ENCODE measurements at regions not wholly inside any gene's neighbourhood (a gene's known extent, or its start where the extent isn't known, plus 50 kb on each side); places are given as distances from the start of the nearest gene placed in this dataset.
A peak's percentile ranks its signal among the peaks of the same experiment; 100 is the strongest.

DNA sequence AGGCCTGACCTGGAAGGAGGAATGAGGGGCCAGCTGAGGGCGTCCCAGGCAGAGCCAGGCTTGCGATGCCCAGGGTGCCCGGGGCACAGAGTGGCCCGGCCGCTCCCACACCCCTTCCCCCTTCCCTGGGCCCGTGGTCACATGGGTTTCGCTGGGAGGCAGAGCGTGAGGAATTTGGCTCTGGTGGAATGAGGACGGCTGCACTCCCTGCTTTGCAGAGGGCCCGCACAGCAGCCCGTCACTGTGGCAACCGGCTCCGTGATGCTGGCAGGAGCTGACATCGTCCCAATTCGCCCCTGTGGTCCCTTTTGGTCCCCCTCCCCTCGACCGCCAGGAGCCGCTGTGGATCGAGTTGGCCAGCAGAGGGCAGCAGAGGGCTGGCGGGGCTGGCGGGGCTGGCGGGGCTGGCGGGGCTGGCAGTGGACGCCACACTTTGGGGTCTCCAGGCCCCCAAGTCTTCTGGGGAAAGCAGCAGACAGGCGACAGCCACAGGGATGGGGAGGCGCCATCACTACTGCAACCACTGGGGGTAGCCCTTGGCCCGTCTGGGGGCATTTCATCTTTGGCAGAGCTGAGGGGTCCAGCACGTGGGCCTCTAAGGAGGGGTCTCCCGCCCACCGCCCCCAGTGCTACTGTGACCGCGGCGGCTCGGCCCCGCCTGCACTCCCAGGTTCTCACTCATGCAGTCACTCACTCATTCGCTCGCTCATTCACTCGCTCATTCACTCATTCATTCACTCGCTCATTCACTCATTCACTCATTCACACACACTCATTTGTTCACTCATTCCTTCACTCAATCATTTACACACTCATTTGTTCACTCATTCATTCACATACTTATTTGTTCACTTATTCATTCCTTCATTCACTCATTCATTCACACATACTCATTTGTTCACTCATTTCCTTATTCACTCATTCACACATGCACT is 49.7 kb upstream of the BHLHE23 start:
- H3K4me3 ChIP-seq: no peak overlapping the region
- no peaks in the 10 kb centered on the region for H3K36me3 ChIP-seq (ENCODE audit: control insufficient read depth, insufficient read depth, low read length)
- no peaks in the 10 kb centered on the region for H3K79me2 ChIP-seq (ENCODE audit: control insufficient read depth, insufficient read depth, low read length)
- peaks cover 5 to 67% of the 10 kb centered on the region in 2 experiments for H3K27me3 ChIP-seq (ENCODE audit: control insufficient read depth in 2 of 2, insufficient read depth in 2 of 2, low read length in 2 of 2)
- no peak overlapping the region for H3K9ac ChIP-seq (ENCODE audit: insufficient read depth in 1 of 2, low read depth in 2 of 2, low read length in 2 of 2)
- peaks cover 0 to 35% of the 10 kb centered on the region in 2 experiments; a peak in 3 of 5 replicates for H3K4me1 ChIP-seq (replicated peaks in 1 of 2; ENCODE audit: control insufficient read depth in 2 of 2, insufficient read depth in 2 of 2, low read length in 2 of 2)
- peaks cover 4% of the 10 kb centered on the region for H3K9me1 ChIP-seq (ENCODE audit: control insufficient read depth, insufficient read depth, low read length)
- 9% methylated on average over 26 of the region's 39 CpGs for WGBS (ENCODE audit: insufficient coverage, low coverage, missing lambda C conversion rate)
- peaks cover 5% of the 10 kb centered on the region for H3K9me3 ChIP-seq (replicated peaks; ENCODE audit: control insufficient read depth, insufficient read depth, low read depth, low read length)
- peak; percentile 32 to 79 (median 75) for DNase-seq (ENCODE audit: extremely low read depth in 1 of 4, low spot score in 3 of 4)
- peaks cover 13% of the 10 kb centered on the region for H4K20me1 ChIP-seq (replicated peaks; ENCODE audit: control insufficient read depth, insufficient read depth, low read length)
- no peak for FAIRE-seq
- ATAC-seq: peak; percentile 87
- CTCF ChIA-PET (ENCODE audit: low intra/inter-chr PET ratio): interaction anchor here (0.8 to 1.0 kb wide), 2 partner anchors 117 to 194 kb away, joined by 3 to 4 read pairs; no protein-coding TSS in a partner anchor
- intact Hi-C loops (cut with micrococcal nuclease): loop anchor here (5.0 kb wide), 1 partner anchor 116 kb away; no protein-coding TSS in a partner anchor
- in situ Hi-C loops (cut with MboI): no loop called here
- no peak overlapping the region for H3K4me2 ChIP-seq (ENCODE audit: insufficient read depth, low read length)
- H3K27ac ChIP-seq (ENCODE audit: extremely low read depth, low read depth, low read length): no peak overlapping the region
- POLR2A ChIA-PET: no interaction called here
- no TSS peak for BruUV-seq (replicated peaks)
- no peak overlapping the region for H2AFZ ChIP-seq (ENCODE audit: low read depth, low read length)
- TF ChIP-seq ZNF263 (CRISPR knock-in tag; IDR thresholded peaks at IDR 0.05; ENCODE audit: borderline replicate concordance): 0 out of 2 replicates have a peak, but pooled peaks have one; percentile 25
- TF ChIP-seq ZBTB8A (IDR thresholded peaks at IDR 0.05; ENCODE audit: partially characterized antibody): no peak
- peak; percentile 6 for TF ChIP-seq USF1 (CRISPR knock-in tag; IDR thresholded peaks at IDR 0.05)
- peak; percentile 39 to 58 for TF ChIP-seq RAD21 (CRISPR knock-in tag; conservative IDR thresholded peaks at IDR 0.05 in 1 of 2, IDR thresholded peaks at IDR 0.05 in 1 of 2)
- TF ChIP-seq ZNF398 (CRISPR knock-in tag; IDR thresholded peaks at IDR 0.05): no peak
- TF ChIP-seq, protein P1, sequence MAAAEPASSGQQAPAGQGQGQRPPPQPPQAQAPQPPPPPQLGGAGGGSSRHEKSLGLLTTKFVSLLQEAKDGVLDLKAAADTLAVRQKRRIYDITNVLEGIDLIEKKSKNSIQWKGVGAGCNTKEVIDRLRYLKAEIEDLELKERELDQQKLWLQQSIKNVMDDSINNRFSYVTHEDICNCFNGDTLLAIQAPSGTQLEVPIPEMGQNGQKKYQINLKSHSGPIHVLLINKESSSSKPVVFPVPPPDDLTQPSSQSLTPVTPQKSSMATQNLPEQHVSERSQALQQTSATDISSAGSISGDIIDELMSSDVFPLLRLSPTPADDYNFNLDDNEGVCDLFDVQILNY (CRISPR knock-in tag; IDR thresholded peaks at IDR 0.05): no peak
- TF ChIP-seq CTCF (IDR thresholded peaks at IDR 0.05 in 2 of 3, conservative IDR thresholded peaks at IDR 0.05 in 1 of 3; ENCODE audit: insufficient read depth in 2 of 3, low read depth in 1 of 3, low read length in 3 of 3): peak; percentile 65 to 93 (median 79)
- peak; percentile 5 for TF ChIP-seq ARHGAP35 (IDR thresholded peaks at IDR 0.05; ENCODE audit: partially characterized antibody)
- TF ChIP-seq RFX5 (IDR thresholded peaks at IDR 0.05; ENCODE audit: low read depth, low read length): no peak
- TF ChIP-seq ZNF785 (CRISPR knock-in tag; IDR thresholded peaks at IDR 0.05): no peak
- TF ChIP-seq, protein P2, sequence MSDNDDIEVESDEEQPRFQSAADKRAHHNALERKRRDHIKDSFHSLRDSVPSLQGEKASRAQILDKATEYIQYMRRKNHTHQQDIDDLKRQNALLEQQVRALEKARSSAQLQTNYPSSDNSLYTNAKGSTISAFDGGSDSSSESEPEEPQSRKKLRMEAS (CRISPR knock-in tag; IDR thresholded peaks at IDR 0.05): 0 out of 2 replicates have a peak, but pooled peaks have one; percentile 12

Data from K562 (cell line).